ENCODE measurements at regions not wholly inside any gene's neighbourhood (a gene's known extent, or its start where the extent isn't known, plus 50 kb on each side); places are given as distances from the start of the nearest gene placed in this dataset.
"Not testable (repeated sequence)": the region's sequence is repeated elsewhere in the genome, so short reads cannot be mapped to it uniquely, and the experiment has no call there.

DNA sequence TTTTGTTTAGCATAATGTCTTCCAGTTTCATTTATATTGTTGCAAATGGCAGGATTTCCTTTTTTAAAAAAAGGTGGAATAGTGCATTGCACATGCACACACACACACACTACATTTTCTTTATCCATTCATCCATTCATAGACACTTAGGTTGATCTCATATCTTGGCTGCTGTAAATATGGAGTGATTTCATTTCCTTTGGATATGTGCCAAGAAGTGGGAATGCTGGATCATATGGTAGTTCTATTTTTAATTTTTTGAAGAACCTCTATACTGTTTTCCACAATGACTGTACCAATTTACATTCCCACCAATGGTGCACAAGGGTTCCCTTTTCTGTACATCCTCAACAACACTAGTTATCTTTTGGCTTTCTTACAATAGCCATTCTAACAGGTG lies 68.9 kb downstream of the EBLN1 start:
- in situ Hi-C loops (cut with MboI; ENCODE audit: low pct_ligation_motif_present in 1 of 4, low pct_unique_long_range_greater_than_20kb in 1 of 4, low sequenced_read_pairs in 3 of 4) (no loop called here), intact Hi-C loops (cut with DNase I; ENCODE audit: low total_unique reads) (no loop called here)
- H3K4me1 ChIP-seq = no peaks in the 10 kb centered on the region
- TF ChIP-seq EP300 (IDR thresholded peaks at IDR 0.05; ENCODE audit: low read depth) = no peak
- TF ChIP-seq, protein P1, sequence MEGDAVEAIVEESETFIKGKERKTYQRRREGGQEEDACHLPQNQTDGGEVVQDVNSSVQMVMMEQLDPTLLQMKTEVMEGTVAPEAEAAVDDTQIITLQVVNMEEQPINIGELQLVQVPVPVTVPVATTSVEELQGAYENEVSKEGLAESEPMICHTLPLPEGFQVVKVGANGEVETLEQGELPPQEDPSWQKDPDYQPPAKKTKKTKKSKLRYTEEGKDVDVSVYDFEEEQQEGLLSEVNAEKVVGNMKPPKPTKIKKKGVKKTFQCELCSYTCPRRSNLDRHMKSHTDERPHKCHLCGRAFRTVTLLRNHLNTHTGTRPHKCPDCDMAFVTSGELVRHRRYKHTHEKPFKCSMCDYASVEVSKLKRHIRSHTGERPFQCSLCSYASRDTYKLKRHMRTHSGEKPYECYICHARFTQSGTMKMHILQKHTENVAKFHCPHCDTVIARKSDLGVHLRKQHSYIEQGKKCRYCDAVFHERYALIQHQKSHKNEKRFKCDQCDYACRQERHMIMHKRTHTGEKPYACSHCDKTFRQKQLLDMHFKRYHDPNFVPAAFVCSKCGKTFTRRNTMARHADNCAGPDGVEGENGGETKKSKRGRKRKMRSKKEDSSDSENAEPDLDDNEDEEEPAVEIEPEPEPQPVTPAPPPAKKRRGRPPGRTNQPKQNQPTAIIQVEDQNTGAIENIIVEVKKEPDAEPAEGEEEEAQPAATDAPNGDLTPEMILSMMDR (IDR thresholded peaks at IDR 0.05) = no peak
- TF ChIP-seq POLR2AphosphoS5 (IDR thresholded peaks at IDR 0.05) = no peak
- TF ChIP-seq POLR2A (IDR thresholded peaks at IDR 0.05) = no peak
- DNase-seq = no peak
- no peaks in the 10 kb centered on the region for H3K9me3 ChIP-seq
- no peak overlapping the region for H3K27ac ChIP-seq
- H3K36me3 ChIP-seq = no peaks in the 10 kb centered on the region
- no peak overlapping the region for H3K4me3 ChIP-seq
- no peaks in the 10 kb centered on the region for H3K27me3 ChIP-seq

DNA sequence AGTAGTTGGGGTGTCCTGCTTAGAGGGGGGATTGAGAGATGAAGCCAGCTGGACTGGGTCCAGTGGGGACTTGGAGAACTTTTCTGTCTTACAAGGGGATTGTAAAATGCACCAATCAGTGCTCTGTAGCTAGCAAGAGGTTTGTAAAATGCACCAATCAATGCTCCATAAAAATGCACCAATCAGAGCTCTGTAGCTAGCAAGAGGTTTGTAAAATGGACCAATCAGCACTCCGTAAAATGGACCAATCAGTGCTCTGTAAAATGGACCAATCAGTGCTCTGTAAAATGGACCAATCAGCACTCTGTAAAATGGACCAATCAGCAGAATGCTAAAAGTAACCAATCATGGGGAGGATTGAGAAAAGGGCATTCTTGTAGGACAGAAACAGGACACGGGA lies 71.9 kb downstream of the EBLN1 start:
- H3K36me3 ChIP-seq; H3K27me3 ChIP-seq; in situ Hi-C loops (cut with MboI; ENCODE audit: low pct_ligation_motif_present in 1 of 4, low pct_unique_long_range_greater_than_20kb in 1 of 4, low sequenced_read_pairs in 3 of 4); H3K4me1 ChIP-seq; DNase-seq; H3K27ac ChIP-seq; intact Hi-C loops (cut with DNase I; ENCODE audit: low total_unique reads); H3K4me3 ChIP-seq; H3K9me3 ChIP-seq: not testable (repeated sequence)
- whole genome bisulfite sequencing, 2 donors (ENCODE audit: low coverage in 1 of 2) = 82 to 83% methylated on average over 1 to 2 of the region's 2 CpGs

DNA sequence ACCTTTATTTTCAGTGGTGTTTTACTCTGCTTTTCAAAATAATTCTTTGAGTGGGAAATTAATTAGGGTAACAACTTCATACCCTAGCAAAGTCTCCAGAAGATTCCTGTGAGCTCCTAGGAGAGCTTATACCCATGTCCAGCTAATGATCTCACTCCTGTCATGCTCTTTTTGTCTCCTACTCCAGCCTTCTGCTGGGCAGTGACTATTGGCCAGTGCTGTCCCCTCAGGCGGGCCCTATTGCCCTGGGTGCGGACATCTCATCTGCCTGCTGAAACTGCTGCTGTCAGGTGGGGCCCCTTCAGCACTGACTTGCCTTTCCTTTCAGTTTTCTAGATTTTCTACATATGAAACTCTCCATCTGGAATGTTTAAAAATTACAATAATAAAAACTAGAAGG lies 80.3 kb downstream of the EBLN1 start:
- no peaks in the 10 kb centered on the region for H3K27me3 ChIP-seq
- H3K4me1 ChIP-seq = peaks cover 0 to 9% (median 0%) of the 10 kb centered on the region in 4 donors
- no peaks in the 10 kb centered on the region for H3K9me3 ChIP-seq
- 71 to 82% methylated on average over 2 of the region's 2 CpGs for WGBS, 2 donors (ENCODE audit: low coverage in 1 of 2)
- in situ Hi-C loops (cut with MboI; ENCODE audit: low pct_ligation_motif_present in 1 of 4, low pct_unique_long_range_greater_than_20kb in 1 of 4, low sequenced_read_pairs in 3 of 4) = no loop called here
- H3K27ac ChIP-seq = no peak overlapping the region
- intact Hi-C loops (cut with DNase I; ENCODE audit: low total_unique reads) = no loop called here
- TF ChIP-seq POLR2A (IDR thresholded peaks at IDR 0.05) (no peak), EP300 (IDR thresholded peaks at IDR 0.05; ENCODE audit: low read depth) (no peak), POLR2AphosphoS5 (IDR thresholded peaks at IDR 0.05) (no peak)
- TF ChIP-seq, protein P1 (IDR thresholded peaks at IDR 0.05) = no peak
- H3K36me3 ChIP-seq = no peaks in the 10 kb centered on the region
- no peak for DNase-seq
- no peak overlapping the region for H3K4me3 ChIP-seq

DNA sequence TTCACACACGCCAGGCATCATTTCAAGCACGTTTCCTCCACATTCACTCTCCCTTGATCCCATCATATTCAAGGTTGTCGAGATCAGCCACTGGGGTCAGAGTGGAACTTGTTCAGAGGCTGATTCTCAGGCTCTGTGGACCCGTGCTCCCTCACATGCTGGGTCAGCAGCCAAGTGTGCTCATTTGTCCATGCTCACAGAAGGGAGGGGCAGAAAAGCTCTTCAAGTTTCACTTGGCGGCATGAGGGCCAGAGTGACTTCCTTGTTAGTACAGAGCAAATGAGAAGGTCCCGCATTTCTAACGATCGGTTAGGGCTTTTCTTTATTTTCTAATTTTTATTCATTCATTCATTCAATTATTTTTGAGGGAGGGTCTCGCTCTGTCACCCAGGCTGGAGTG lies 82.2 kb downstream of the EBLN1 start:
- 75 to 85% methylated on average over 4 to 9 of the region's 9 CpGs for WGBS, 2 donors (ENCODE audit: low coverage in 1 of 2)
- TF ChIP-seq EP300 (IDR thresholded peaks at IDR 0.05; ENCODE audit: low read depth) (no peak), POLR2AphosphoS5 (IDR thresholded peaks at IDR 0.05) (no peak), POLR2A (IDR thresholded peaks at IDR 0.05) (no peak)
- TF ChIP-seq, protein P1 (IDR thresholded peaks at IDR 0.05) = no peak
- Histone ChIP-seq H3K4me3 (no peak overlapping the region), H3K27ac (no peak overlapping the region), H3K27me3 (no peaks in the 10 kb centered on the region), H3K4me1 (peaks cover 0 to 9% (median 0%) of the 10 kb centered on the region in 4 donors), H3K9me3 (no peaks in the 10 kb centered on the region), H3K36me3 (no peaks in the 10 kb centered on the region)
- intact Hi-C loops (cut with DNase I; ENCODE audit: low total_unique reads) (no loop called here), in situ Hi-C loops (cut with MboI; ENCODE audit: low pct_ligation_motif_present in 1 of 4, low pct_unique_long_range_greater_than_20kb in 1 of 4, low sequenced_read_pairs in 3 of 4) (no loop called here)
- DNase-seq = no peak

Measured in transverse colon (tissue), 4 donors.